ENCODE measurements at regions not wholly inside any gene's neighbourhood (a gene's known extent, or its start where the extent isn't known, plus 50 kb on each side); places are given as distances from the start of the nearest gene placed in this dataset.

GRCh38 chr6:126475449-126475848 is 135.5 kb downstream of the CENPW start:
- H4K20me1 ChIP-seq (ENCODE audit: low read depth, low read length), result no peaks in the 10 kb centered on the region
- H3K4me3 ChIP-seq (ENCODE audit: insufficient read depth, low read length, poor library complexity, severe bottlenecking), result no peak overlapping the region
- no peak overlapping the region for H3K9ac ChIP-seq (ENCODE audit: low read length)
- no peaks in the 10 kb centered on the region for H3K9me2 ChIP-seq (replicated peaks; ENCODE audit: insufficient read depth, low read length)
- no peak overlapping the region for H3K4me2 ChIP-seq (ENCODE audit: low read depth, low read length, poor library complexity, severe bottlenecking)
- no peak overlapping the region for H3K27ac ChIP-seq (ENCODE audit: low read depth, low read length)
- no peaks in the 10 kb centered on the region for H3K9me3 ChIP-seq (ENCODE audit: insufficient read depth, low read length)
- H2AFZ ChIP-seq (ENCODE audit: low read depth, low read length, severe bottlenecking), result no peak overlapping the region
- H3K79me2 ChIP-seq (ENCODE audit: insufficient read depth, low read length), result no peaks in the 10 kb centered on the region
- no peaks in the 10 kb centered on the region for H3K36me3 ChIP-seq (ENCODE audit: low read length)
- TF ChIP-seq EZH2phosphoT487 (conservative IDR thresholded peaks at IDR 0.05; ENCODE audit: low read length), result no peak
- TF ChIP-seq, protein P1, sequence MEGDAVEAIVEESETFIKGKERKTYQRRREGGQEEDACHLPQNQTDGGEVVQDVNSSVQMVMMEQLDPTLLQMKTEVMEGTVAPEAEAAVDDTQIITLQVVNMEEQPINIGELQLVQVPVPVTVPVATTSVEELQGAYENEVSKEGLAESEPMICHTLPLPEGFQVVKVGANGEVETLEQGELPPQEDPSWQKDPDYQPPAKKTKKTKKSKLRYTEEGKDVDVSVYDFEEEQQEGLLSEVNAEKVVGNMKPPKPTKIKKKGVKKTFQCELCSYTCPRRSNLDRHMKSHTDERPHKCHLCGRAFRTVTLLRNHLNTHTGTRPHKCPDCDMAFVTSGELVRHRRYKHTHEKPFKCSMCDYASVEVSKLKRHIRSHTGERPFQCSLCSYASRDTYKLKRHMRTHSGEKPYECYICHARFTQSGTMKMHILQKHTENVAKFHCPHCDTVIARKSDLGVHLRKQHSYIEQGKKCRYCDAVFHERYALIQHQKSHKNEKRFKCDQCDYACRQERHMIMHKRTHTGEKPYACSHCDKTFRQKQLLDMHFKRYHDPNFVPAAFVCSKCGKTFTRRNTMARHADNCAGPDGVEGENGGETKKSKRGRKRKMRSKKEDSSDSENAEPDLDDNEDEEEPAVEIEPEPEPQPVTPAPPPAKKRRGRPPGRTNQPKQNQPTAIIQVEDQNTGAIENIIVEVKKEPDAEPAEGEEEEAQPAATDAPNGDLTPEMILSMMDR (IDR thresholded peaks at IDR 0.05; ENCODE audit: insufficient read depth, low read length, poor library complexity, severe bottlenecking), result no peak
- H3F3A ChIP-seq (ENCODE audit: insufficient read depth), result no peaks in the 10 kb centered on the region
- H3K27me3 ChIP-seq (ENCODE audit: low read length), result no peaks in the 10 kb centered on the region

GRCh38 chr6:126477678-126478077 is 137.8 kb downstream of the CENPW start:
- H3K4me3 ChIP-seq (ENCODE audit: insufficient read depth, low read length, poor library complexity, severe bottlenecking), result no peak overlapping the region
- H4K20me1 ChIP-seq (ENCODE audit: low read depth, low read length), result no peaks in the 10 kb centered on the region
- no peak overlapping the region for H3K4me2 ChIP-seq (ENCODE audit: low read depth, low read length, poor library complexity, severe bottlenecking)
- H3K9me2 ChIP-seq (replicated peaks; ENCODE audit: insufficient read depth, low read length), result no peaks in the 10 kb centered on the region
- no peaks in the 10 kb centered on the region for H3F3A ChIP-seq (ENCODE audit: insufficient read depth)
- no peaks in the 10 kb centered on the region for H3K79me2 ChIP-seq (ENCODE audit: insufficient read depth, low read length)
- no peaks in the 10 kb centered on the region for H3K36me3 ChIP-seq (ENCODE audit: low read length)
- no peak for TF ChIP-seq EZH2phosphoT487 (conservative IDR thresholded peaks at IDR 0.05; ENCODE audit: low read length)
- TF ChIP-seq, protein P1 (IDR thresholded peaks at IDR 0.05; ENCODE audit: insufficient read depth, low read length, poor library complexity, severe bottlenecking), result no peak
- H2AFZ ChIP-seq (ENCODE audit: low read depth, low read length, severe bottlenecking), result no peak overlapping the region
- H3K9me3 ChIP-seq (ENCODE audit: insufficient read depth, low read length), result no peaks in the 10 kb centered on the region
- no peak overlapping the region for H3K9ac ChIP-seq (ENCODE audit: low read length)
- H3K27ac ChIP-seq (ENCODE audit: low read depth, low read length), result no peak overlapping the region
- no peaks in the 10 kb centered on the region for H3K27me3 ChIP-seq (ENCODE audit: low read length)

GRCh38 chr6:126480268-126480667 is 140.4 kb downstream of the CENPW start:
- Histone ChIP-seq H3K27ac (ENCODE audit: low read depth, low read length) (no peak overlapping the region), H3K9ac (ENCODE audit: low read length) (no peak overlapping the region), H3K9me3 (ENCODE audit: insufficient read depth, low read length) (no peaks in the 10 kb centered on the region), H3K4me2 (ENCODE audit: low read depth, low read length, poor library complexity, severe bottlenecking) (no peak overlapping the region), H3F3A (ENCODE audit: insufficient read depth) (no peaks in the 10 kb centered on the region), H3K27me3 (ENCODE audit: low read length) (no peaks in the 10 kb centered on the region), H4K20me1 (ENCODE audit: low read depth, low read length) (no peaks in the 10 kb centered on the region), H2AFZ (ENCODE audit: low read depth, low read length, severe bottlenecking) (no peak overlapping the region), H3K79me2 (ENCODE audit: insufficient read depth, low read length) (no peaks in the 10 kb centered on the region), H3K36me3 (ENCODE audit: low read length) (no peaks in the 10 kb centered on the region), H3K9me2 (replicated peaks; ENCODE audit: insufficient read depth, low read length) (no peaks in the 10 kb centered on the region), H3K4me3 (ENCODE audit: insufficient read depth, low read length, poor library complexity, severe bottlenecking) (no peak overlapping the region)
- TF ChIP-seq EZH2phosphoT487 (conservative IDR thresholded peaks at IDR 0.05; ENCODE audit: low read length), result no peak
- TF ChIP-seq, protein P1 (IDR thresholded peaks at IDR 0.05; ENCODE audit: insufficient read depth, low read length, poor library complexity, severe bottlenecking), result no peak
